RWPE2 (cell line): ENCODE measurements at regions not wholly inside any gene's neighbourhood (a gene's known extent, or its start where the extent isn't known, plus 50 kb on each side); places are given as distances from the start of the nearest gene placed in this dataset.

ENCODE experiments used
- ATAC-seq: fragments of 200-7000 bp; cut with Tn5 transposase; 3 replicates; pipeline ENCODE4 v1.9.1; 2021; ENCODE audit warnings: low read depth
- DNase-seq: peaks from one replicate; pipeline ENCODE4 v3.0.0-alpha.2; 2020; ENCODE audit warnings: low spot score
- H3K27ac ChIP-seq: fragments of 450-650 bp; 2 replicates; pipeline ENCODE4 v1.5.1; 2017; ENCODE audit warnings: mild to moderate bottlenecking; ENCODE audit not compliant: poor library complexity, severe bottlenecking
- H3K27me3 ChIP-seq: fragments of 250-450 bp; sonication (Bioruptor Pico); 2 replicates; pipeline ENCODE4 v1.5.1; 2021; ENCODE audit warnings: mild to moderate bottlenecking, moderate library complexity; ENCODE audit not compliant: insufficient read depth, poor library complexity, severe bottlenecking
- H3K36me3 ChIP-seq: fragments of 250-450 bp; sonication (Bioruptor Pico); 2 replicates; pipeline ENCODE4 v1.5.1; 2020; ENCODE audit warnings: low read depth, mild to moderate bottlenecking, moderate library complexity
- H3K4me1 ChIP-seq: fragments of 250-450 bp; sonication (Bioruptor Pico); 2 replicates; pipeline ENCODE4 v1.5.1; 2021; ENCODE audit warnings: mild to moderate bottlenecking, moderate library complexity; ENCODE audit not compliant: insufficient read depth, poor library complexity, severe bottlenecking
- H3K4me3 ChIP-seq: fragments of 250-450 bp; sonication (Bioruptor Pico); 2 replicates; pipeline ENCODE4 v1.5.1; 2021; ENCODE audit warnings: mild to moderate bottlenecking, moderate library complexity; ENCODE audit not compliant: severe bottlenecking
- H3K9me3 ChIP-seq: fragments of 250-450 bp; sonication (Bioruptor Pico); 2 replicates; pipeline ENCODE4 v1.5.1; 2021; ENCODE audit warnings: mild to moderate bottlenecking, moderate library complexity; ENCODE audit not compliant: severe bottlenecking
- TF ChIP-seq, protein P1 (sequence below): fragments of 450-650 bp; IDR thresholded peaks from one replicate; pipeline ENCODE4 v1.5.1; 2017; ENCODE audit warnings: mild to moderate bottlenecking, moderate library complexity; ENCODE audit not compliant: poor library complexity, severe bottlenecking

DNA sequence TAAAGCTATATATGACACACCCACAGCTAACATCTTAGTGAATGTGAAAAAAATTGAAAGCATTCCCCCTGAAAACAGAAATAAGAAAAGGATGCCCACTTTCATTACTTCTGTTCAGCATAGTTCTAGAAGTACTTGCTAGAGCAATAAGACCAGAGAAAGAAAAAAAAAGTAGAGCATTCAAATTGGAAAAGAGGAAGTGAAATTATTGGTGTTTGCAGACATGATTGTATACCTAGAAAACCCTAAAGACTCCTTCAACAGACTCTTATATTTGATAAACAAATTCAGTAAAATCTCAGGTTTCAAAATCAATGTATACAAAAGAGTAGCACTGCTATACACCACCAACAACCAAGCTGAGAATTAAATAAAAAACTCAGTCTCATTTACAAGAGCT, 1461.0 kb downstream of the AMY1C start:
- Histone ChIP-seq H3K27me3 (peaks cover 3% of the 10 kb centered on the region), H3K27ac (no peak overlapping the region), H3K9me3 (no peaks in the 10 kb centered on the region), H3K36me3 (no peaks in the 10 kb centered on the region), H3K4me1 (no peaks in the 10 kb centered on the region), H3K4me3 (no peak overlapping the region)
- DNase-seq, result no peak
- no peak for ATAC-seq
- TF ChIP-seq, protein P1, sequence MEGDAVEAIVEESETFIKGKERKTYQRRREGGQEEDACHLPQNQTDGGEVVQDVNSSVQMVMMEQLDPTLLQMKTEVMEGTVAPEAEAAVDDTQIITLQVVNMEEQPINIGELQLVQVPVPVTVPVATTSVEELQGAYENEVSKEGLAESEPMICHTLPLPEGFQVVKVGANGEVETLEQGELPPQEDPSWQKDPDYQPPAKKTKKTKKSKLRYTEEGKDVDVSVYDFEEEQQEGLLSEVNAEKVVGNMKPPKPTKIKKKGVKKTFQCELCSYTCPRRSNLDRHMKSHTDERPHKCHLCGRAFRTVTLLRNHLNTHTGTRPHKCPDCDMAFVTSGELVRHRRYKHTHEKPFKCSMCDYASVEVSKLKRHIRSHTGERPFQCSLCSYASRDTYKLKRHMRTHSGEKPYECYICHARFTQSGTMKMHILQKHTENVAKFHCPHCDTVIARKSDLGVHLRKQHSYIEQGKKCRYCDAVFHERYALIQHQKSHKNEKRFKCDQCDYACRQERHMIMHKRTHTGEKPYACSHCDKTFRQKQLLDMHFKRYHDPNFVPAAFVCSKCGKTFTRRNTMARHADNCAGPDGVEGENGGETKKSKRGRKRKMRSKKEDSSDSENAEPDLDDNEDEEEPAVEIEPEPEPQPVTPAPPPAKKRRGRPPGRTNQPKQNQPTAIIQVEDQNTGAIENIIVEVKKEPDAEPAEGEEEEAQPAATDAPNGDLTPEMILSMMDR, result no peak

DNA sequence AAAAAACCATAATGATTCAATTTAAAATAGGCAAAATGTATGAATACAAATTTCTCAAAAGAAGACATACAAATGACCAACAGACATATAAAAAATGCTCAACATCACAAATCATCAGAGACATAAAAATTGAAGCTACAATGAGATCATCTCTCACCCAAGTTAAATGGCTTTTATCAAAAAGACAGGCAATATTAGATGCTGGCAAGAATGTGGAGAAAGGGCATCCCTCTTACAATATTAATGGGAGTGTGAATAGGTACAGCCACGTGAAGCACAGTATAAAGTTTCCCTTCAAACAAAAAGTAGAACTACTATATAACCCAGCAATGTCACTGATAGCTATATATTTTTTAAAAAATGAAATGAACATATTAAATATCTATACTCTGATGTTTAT, 1481.7 kb downstream of the AMY1C start:
- ATAC-seq, result no peak
- Histone ChIP-seq H3K27ac (no peak overlapping the region), H3K9me3 (no peaks in the 10 kb centered on the region), H3K27me3 (no peaks in the 10 kb centered on the region), H3K4me3 (no peak overlapping the region), H3K4me1 (no peaks in the 10 kb centered on the region), H3K36me3 (no peaks in the 10 kb centered on the region)
- TF ChIP-seq, protein P1, result no peak
- no peak for DNase-seq

DNA sequence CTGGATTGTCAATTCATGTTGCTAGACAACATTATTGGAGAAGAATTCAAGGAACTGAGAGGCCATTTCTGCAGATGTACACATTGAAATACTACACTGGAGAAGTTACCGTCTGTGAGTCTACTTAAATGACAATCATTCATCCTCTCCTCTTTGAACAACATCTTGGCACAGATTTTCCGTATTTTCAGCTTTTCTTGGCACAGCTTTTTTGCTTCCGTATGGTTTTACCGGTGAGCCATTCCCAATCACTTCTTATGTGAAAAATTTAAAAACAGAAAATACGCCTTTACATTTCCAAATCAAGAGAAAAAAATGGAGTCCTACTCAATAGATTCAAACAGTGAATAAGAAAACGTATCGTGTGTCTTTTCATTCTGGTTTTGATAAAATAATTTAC, 1493.7 kb downstream of the AMY1C start:
- H3K36me3 ChIP-seq, result no peaks in the 10 kb centered on the region
- H3K27ac ChIP-seq, result no peak overlapping the region
- no peaks in the 10 kb centered on the region for H3K9me3 ChIP-seq
- ATAC-seq (no peak), DNase-seq (no peak)
- no peaks in the 10 kb centered on the region for H3K4me1 ChIP-seq
- peaks cover 2% of the 10 kb centered on the region for H3K27me3 ChIP-seq
- H3K4me3 ChIP-seq, result no peak overlapping the region
- TF ChIP-seq, protein P1, result no peak

DNA sequence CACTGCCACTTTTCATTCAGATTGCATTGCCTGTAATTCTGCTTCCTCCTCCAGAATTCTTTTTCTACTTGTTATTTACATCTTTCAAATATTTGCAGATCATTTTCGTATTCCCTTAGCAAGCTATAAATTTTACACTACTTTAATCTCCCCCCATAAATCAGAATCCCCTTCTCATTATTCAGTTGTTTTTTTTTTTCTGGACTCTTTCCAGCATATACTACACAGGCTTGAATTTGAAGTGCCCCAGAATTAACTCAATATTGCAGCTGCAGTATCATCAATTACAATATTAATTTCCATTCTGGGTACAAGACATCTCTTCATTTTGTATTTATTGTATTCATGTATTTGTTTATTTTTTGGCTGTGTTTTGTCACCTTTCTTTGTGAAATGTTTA, 1494.3 kb downstream of the AMY1C start:
- ATAC-seq (no peak), DNase-seq (no peak)
- no peak overlapping the region for H3K4me3 ChIP-seq
- TF ChIP-seq, protein P1, result no peak
- no peaks in the 10 kb centered on the region for H3K9me3 ChIP-seq
- peaks cover 2% of the 10 kb centered on the region for H3K27me3 ChIP-seq
- no peaks in the 10 kb centered on the region for H3K4me1 ChIP-seq
- no peak overlapping the region for H3K27ac ChIP-seq
- no peaks in the 10 kb centered on the region for H3K36me3 ChIP-seq

DNA sequence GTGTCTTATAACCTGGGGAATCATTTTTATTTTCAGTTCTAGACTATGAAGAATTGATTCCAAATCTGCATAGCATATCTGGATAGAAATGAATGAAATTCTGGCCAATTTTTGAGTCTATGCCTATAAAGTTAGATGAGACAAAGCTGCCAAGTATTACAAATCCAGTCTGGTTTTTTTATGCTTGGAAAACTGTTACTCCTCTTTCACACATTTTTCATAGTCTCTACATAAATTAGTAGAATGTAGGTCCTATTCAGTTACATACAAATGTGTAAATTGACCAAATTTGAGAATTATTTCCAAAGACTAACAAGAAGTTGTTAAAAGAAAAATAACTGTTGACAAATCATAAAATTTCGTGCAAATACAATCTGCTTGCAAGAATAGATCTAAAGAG, 1505.2 kb downstream of the AMY1C start:
- Histone ChIP-seq H3K36me3 (no peaks in the 10 kb centered on the region), H3K27ac (no peak overlapping the region)
- no peak for ATAC-seq

More for the DNA sequence above, 1505.2 kb downstream of the AMY1C start:
- TF ChIP-seq, protein P1, result no peak
- H3K4me3 ChIP-seq, result no peak overlapping the region
- no peaks in the 10 kb centered on the region for H3K9me3 ChIP-seq
- DNase-seq, result no peak
- no peaks in the 10 kb centered on the region for H3K4me1 ChIP-seq
- no peaks in the 10 kb centered on the region for H3K27me3 ChIP-seq
